DND-41 (cell line): ENCODE measurements at regions not wholly inside any gene's neighbourhood (a gene's known extent, or its start where the extent isn't known, plus 50 kb on each side); places are given as distances from the start of the nearest gene placed in this dataset.

Source experiments
- CTCF ChIP-seq: IDR thresholded peaks from 2 replicates; pipeline ENCODE4 v1.5.1; 2012; ENCODE audit warnings: borderline replicate concordance, low read length, moderate library complexity, mild to moderate bottlenecking; ENCODE audit not compliant: poor library complexity, severe bottlenecking; ENCODE audit errors: extremely low read depth
- EZH2 ChIP-seq: IDR thresholded peaks from 3 replicates; pipeline ENCODE4 v1.6.1; 2012; ENCODE audit warnings: borderline replicate concordance, low read depth, mild to moderate bottlenecking, moderate library complexity, low read length, inconsistent platforms; ENCODE audit not compliant: severe bottlenecking

GRCh38 chr6:106787327-106788196 lies 158.2 kb downstream of the QRSL1 start:
- TF ChIP-seq CTCF, result no peak
- TF ChIP-seq EZH2, result no peak
